HepG2 (cell line): ENCODE measurements at regions not wholly inside any gene's neighbourhood (a gene's known extent, or its start where the extent isn't known, plus 50 kb on each side); places are given as distances from the start of the nearest gene placed in this dataset.
A peak's percentile ranks its signal among the peaks of the same experiment; 100 is the strongest.

ENCODE experiments used
- AKNA ChIP-seq: sonication (generic); formaldehyde crosslinking; IDR thresholded peaks from 2 replicates; pipeline ENCODE4 v1.4.0; 2020; ENCODE audit warnings: missing genetic modification reagents, borderline replicate concordance
- ARID4A ChIP-seq: sonication (generic); formaldehyde crosslinking; IDR thresholded peaks from 2 replicates; pipeline ENCODE4 v1.5.0; 2020; ENCODE audit warnings: mild to moderate bottlenecking, missing genetic modification reagents, borderline replicate concordance
- HDAC2 ChIP-seq: sonication (generic); formaldehyde crosslinking; IDR thresholded peaks from 2 replicates; pipeline ENCODE4 v1.4.0; 2020; ENCODE audit warnings: missing genetic modification reagents
- NCOA2 ChIP-seq: sonication (generic); formaldehyde crosslinking; IDR thresholded peaks from 2 replicates; pipeline ENCODE4 v1.8.0; 2022; ENCODE audit warnings: inconsistent platforms
- RFXAP ChIP-seq: sonication (generic); formaldehyde crosslinking; IDR thresholded peaks from 2 replicates; pipeline ENCODE4 v1.4.0; 2020; ENCODE audit warnings: missing genetic modification reagents, borderline replicate concordance
- ZNF10 ChIP-seq: sonication (generic); formaldehyde crosslinking; IDR thresholded peaks from 2 replicates; pipeline ENCODE4 v1.4.0; 2020; ENCODE audit warnings: mild to moderate bottlenecking, low read depth, missing genetic modification reagents, borderline replicate concordance
- ZNF142 ChIP-seq: sonication (generic); formaldehyde crosslinking; IDR thresholded peaks from 2 replicates; pipeline ENCODE4 v1.4.0; 2020; ENCODE audit warnings: missing genetic modification reagents
- ZNF44 ChIP-seq: sonication (generic); formaldehyde crosslinking; IDR thresholded peaks from 2 replicates; pipeline ENCODE4 v1.5.1; 2020; ENCODE audit warnings: mild to moderate bottlenecking, missing genetic modification reagents
- ZNF562 ChIP-seq: sonication (generic); formaldehyde crosslinking; IDR thresholded peaks from 2 replicates; pipeline ENCODE4 v1.8.0; 2022; ENCODE audit warnings: missing genetic modification reagents, borderline replicate concordance
- ZNF740 ChIP-seq: sonication (generic); formaldehyde crosslinking; IDR thresholded peaks from 2 replicates; pipeline ENCODE4 v1.4.0; 2020; ENCODE audit warnings: missing genetic modification reagents

GRCh38 chr4:14829795-14830194 lies 172.5 kb upstream of the CPEB2 start (continued):
- TF ChIP-seq AKNA (no peak), ZNF10 (CRISPR knock-in tag) (no peak), HDAC2 (CRISPR knock-in tag) (no peak), ZNF44 (CRISPR knock-in tag) (no peak), ZNF562 (no peak), RFXAP (CRISPR knock-in tag) (no peak), ZNF142 (no peak), ARID4A (CRISPR knock-in tag) (no peak), NCOA2 (peak; percentile 43; the same call in 1 of the 2 replicates), ZNF740 (no peak)
